ENCODE measurements at regions not wholly inside any gene's neighbourhood (a gene's known extent, or its start where the extent isn't known, plus 50 kb on each side); places are given as distances from the start of the nearest gene placed in this dataset.

DNA sequence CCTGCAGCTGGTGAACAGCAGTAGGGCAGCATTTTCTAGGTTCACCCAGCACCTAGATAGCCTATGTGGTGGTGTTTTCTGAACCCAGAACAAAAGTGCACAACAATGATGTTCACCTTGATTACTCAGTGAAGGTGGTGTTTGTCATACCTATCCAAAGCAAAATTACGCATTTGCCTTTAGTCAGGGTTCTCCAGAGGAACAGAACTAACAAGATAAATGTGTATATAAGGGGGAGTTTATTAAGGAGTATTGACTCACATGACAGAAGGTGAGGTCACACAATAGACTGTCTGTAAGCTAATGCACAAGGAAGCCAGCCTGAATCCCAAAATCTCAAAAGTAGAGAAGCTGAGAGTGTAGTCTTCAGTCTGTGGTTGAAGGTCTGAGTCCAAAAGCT, 85.9 kb upstream of the NLGN4Y start:
- TF ChIP-seq POLR2A (IDR thresholded peaks at IDR 0.05; ENCODE audit: low read length) = no peak
- TF ChIP-seq, protein P1, sequence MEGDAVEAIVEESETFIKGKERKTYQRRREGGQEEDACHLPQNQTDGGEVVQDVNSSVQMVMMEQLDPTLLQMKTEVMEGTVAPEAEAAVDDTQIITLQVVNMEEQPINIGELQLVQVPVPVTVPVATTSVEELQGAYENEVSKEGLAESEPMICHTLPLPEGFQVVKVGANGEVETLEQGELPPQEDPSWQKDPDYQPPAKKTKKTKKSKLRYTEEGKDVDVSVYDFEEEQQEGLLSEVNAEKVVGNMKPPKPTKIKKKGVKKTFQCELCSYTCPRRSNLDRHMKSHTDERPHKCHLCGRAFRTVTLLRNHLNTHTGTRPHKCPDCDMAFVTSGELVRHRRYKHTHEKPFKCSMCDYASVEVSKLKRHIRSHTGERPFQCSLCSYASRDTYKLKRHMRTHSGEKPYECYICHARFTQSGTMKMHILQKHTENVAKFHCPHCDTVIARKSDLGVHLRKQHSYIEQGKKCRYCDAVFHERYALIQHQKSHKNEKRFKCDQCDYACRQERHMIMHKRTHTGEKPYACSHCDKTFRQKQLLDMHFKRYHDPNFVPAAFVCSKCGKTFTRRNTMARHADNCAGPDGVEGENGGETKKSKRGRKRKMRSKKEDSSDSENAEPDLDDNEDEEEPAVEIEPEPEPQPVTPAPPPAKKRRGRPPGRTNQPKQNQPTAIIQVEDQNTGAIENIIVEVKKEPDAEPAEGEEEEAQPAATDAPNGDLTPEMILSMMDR (IDR thresholded peaks at IDR 0.05) = no peak
